SH-SY5Y (cell line): ENCODE measurements at regions not wholly inside any gene's neighbourhood (a gene's known extent, or its start where the extent isn't known, plus 50 kb on each side); places are given as distances from the start of the nearest gene placed in this dataset.

Experiments
- GATA2 ChIP-seq: IDR thresholded peaks from 2 replicates; pipeline ENCODE4 v1.6.1; 2011; ENCODE audit warnings: mild to moderate bottlenecking, low read depth, low read length
- GATA3 ChIP-seq: IDR thresholded peaks from 2 replicates; pipeline ENCODE4 v1.6.1; 2011; ENCODE audit warnings: low read depth, mild to moderate bottlenecking, low read length, moderate library complexity

DNA sequence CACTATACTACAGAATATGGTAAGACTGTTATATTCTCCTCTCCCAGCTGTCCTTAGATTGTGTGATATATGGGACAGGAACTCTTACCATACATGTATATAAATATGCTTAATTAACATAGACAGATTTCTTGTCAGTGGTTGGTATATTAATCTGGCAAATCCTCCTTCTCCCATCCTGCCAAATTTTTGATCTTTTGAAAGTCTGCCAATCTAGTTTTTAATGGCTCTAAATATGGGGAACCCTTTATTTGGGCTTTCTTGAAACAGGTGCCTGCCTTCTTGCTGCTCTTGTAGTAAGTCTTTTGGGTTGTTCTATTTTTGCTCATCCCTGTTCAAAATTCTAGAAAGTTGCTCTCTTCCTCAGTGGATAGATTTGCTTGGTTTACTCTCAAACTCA is 63.5 kb downstream of the SPATA31D1 start:
- no peak for TF ChIP-seq GATA2
- no peak for TF ChIP-seq GATA3

DNA sequence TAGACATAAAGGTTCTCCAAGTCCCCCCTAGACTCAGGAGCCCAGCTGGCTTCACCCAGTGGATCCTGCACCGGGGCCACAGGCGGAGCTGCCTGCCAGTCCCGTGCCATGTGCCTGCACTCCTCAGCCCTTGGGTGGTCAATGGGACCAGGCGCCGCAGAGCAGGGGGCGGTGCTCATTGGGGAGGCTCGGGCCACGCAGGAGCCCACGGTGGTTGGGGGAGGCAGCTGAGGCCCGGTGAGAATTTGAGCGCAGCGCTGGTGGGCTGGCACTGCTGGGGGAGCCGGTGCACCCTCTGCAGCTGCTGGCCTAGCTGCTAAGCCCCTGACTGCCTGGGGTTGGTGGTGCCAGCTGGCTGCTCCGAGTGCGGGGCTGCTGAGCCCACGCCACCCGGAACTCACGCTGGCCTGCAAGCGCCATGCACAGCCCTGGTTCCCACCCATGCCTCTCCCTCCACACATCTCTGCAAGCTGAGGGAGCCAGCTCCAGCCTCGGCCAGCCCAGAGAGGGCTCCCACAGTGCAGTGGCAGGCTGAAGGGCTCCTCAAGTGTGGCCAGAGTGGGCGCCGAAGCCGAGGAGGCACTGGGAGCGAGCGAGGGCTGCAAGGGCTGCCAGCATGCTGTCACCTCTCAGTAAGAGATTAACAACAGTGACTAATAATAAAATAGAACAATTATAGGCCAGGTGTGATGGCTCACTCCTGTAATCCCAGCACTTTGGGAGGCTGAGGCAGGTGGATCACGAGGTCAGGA is 65.9 kb downstream of the SPATA31D1 start:
- no peak for TF ChIP-seq GATA2
- no peak for TF ChIP-seq GATA3

DNA sequence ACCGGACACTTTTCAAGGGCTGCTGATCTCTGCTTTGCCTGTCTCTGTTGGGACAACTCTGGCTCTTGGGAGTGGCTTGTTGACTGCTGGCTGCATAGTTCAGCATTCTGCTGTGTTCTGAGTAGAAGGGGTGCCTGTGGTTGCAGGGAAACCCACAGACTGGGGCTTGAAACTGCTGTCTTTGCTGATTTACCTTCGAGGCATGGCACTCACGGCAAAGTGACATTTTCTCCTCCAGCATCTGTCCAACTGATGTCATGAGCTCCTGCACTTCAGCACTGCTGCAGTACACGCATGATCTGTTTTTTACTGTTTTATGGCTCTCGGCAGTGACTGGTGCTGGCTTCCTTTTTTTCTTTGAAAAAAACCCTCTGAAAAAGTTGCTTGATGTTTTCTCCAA is 69.2 kb downstream of the SPATA31D1 start:
- TF ChIP-seq GATA3 (no peak), GATA2 (no peak)

DNA sequence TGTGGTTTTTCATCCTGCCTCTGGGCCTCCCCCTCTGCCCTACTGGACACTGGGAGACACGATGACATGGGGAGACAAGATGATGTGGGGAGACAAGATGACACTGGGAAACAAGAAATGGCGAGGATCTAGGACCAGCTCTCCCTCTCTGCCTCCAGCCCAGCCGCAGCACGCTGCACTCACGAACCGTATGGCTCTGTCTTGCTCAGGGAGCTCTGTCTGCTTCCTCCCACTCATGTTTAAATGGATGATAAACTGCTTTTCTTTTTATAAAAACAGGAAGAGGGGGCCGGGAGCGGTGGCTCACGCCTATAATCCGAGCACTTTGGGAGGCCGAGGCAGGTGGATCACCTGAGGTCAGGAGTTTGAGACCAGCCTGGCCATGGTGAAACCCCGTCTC is 73.7 kb downstream of the SPATA31D1 start:
- TF ChIP-seq GATA2 (no peak), GATA3 (no peak)

DNA sequence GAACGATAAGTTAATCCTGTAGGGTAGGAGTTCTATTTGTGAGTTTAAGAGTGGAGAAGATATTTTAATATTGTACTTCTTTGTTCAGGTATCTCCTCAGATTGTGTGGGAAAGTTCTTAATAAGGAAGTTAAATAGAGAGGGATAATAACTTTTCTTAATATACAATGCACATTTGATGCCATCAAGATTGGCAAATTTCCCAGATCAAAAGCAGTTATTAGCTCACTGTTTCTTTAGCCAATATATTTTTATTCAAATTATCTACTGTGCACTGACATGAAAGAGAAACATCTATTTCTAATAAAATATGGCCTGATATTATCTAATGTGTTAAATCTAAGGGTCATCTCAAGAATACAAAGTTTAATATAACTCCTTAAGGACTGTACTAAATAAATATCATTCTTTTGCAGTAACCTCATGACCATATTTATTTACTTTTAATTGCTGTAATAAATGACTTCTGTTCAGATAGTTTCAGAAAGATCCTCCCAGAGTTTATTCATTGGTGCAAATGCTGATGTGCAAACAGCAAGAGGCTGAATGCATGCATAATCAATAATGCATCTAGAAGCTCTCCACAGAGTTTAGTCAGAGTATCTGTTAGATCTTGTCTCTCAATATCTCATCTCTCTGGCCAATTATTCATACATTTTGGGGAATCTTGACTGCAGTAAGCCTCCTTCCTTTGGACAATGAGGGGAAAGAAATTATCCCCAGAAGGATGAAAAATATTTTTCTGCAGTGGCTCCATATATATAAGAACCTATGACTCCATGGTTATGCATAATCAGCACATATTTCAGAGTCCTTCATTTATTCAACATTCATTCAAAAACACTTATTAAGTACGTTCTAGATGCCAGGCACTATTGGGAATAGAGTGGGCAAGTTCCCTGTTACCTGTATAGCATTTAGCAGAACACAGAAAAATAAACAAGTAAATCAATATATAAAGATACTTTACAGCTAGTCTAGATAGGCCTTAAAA is 85.3 kb downstream of the SPATA31D1 start:
- TF ChIP-seq GATA2: no peak
- no peak for TF ChIP-seq GATA3

DNA sequence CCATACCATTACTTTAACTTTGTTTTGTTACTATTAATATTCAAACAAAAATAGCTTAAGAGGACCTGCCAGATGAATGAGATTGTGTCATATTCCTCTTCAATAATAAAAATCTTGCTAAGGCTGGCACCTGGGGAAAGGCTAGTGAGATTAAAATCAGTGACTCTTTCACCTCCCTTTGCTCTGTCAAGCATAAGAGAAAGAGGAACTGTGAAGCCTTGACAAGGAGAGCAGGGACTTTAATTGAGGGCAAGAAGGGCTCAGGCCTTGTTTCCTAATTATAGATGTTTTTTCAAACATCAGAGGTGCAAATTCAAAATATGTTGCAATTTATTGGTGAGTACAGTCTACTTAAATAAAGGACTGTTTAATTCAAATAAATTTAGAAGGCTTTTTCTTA is 91.7 kb downstream of the SPATA31D1 start:
- no peak for TF ChIP-seq GATA3
- TF ChIP-seq GATA2: no peak

DNA sequence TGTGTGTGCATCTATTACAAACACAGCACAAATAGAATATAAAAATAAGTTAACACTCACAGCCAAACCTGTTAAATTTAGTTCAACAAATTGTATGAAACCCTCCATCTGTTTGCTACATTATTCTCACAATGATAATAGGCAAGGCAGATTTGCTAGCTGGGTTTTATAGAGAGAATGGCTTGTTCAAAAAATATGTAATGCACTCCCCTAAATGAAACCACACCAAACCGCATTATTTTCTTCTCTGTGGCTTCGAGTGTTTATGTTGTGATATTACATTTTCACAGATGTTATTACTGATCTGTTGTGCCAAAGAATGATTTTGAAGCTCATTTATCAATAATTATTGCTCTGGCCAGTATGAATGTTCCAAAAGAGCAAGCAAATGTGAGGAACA is 92.9 kb downstream of the SPATA31D1 start:
- TF ChIP-seq GATA2 (no peak), GATA3 (no peak)

DNA sequence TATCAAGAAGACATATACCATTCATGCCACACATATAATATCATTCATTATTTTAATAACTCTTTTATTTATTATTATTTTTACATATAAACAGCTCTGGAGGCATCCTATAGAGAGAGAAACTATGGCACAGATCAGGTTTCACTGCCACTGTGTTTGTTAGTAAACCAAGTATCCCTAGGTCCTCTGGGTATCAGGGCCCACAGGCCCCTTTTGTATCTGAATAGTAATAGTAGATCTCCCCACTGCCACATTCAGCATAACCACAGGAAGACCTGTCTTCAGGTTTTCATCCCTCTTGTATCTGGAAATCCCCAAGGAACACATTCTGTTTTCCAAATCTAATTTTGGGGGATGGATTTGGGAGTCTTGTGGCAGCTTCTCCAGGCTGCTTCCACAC is 94.0 kb downstream of the SPATA31D1 start:
- TF ChIP-seq GATA3: no peak
- no peak for TF ChIP-seq GATA2

DNA sequence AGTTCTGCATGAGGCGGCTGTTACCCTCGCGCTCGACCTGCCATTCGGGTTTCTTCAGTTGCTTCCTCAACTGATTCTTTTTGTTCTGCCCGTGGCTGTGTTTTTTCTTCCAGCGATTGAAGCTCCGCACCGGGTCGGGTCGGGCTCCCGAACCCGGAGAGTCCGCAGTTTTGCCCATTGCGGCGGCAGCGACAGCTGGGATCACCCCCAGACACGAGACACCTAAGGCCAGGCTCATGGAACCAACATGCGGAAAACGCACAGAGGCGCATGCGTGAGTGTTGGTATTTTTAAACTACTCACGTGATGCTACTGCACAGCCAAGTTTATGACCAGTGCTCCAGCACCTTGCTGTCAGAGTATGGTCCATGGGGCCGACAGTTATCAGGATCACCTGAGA is 100.0 kb downstream of the SPATA31D1 start:
- TF ChIP-seq GATA3 (no peak), GATA2 (no peak)

DNA sequence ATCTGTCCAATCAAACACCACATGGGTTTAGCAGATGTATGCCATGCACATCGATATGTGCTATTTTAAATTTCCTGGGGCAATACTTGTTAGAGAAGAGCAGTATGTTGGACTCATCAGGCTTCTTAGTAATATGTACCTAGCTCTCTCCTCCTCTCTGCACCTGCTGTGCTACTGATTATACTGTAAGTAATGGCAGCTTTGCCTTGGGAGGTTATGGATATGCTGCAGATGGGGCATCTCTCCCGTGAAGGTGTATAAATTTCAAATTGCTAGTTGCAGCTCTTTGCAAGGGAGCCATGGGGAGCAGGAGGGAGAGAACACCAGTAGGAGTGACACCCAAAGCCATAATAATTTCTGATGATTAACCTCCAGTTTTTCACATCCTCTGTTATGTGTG is 101.5 kb downstream of the SPATA31D1 start:
- TF ChIP-seq GATA2: no peak
- TF ChIP-seq GATA3: no peak

DNA sequence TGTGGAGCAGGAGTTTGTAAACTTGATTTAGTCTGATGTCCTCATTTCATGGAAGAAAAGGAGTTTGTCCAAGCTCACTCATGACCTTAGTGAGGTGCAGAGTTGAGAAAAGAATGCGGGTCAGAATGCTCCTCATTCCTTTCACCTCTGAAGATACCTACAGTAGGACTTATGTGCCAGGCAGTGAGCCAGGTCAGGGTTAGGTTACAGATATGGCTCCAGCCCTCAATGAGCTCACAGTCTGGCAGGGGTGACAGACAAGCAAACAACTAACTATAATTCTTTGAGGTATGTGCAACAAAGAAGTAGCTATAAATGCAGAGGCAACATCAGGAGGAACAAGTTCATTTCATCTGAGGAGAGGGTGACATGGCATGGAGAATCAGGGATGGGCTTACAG is 102.5 kb downstream of the SPATA31D1 start:
- TF ChIP-seq GATA3 (no peak), GATA2 (no peak)

DNA sequence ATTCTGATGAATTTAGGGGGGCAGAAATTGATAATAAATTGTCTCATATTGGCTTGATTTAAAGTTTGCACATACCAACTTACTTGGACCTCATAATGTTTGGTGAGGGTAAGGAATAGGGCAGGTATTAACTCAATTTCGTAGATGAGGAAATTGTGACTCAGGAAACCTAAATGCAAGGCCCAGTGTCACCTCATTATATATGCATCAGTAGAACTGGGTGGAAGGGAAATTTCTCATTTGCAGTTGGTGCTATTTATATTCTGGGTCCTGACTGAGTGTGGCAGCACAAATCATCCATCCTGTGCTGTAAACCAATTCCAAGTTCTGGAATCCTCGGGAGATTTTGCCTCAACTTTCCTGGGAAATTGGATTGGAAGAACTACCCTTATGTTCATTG is 103.0 kb downstream of the SPATA31D1 start:
- no peak for TF ChIP-seq GATA2
- no peak for TF ChIP-seq GATA3

DNA sequence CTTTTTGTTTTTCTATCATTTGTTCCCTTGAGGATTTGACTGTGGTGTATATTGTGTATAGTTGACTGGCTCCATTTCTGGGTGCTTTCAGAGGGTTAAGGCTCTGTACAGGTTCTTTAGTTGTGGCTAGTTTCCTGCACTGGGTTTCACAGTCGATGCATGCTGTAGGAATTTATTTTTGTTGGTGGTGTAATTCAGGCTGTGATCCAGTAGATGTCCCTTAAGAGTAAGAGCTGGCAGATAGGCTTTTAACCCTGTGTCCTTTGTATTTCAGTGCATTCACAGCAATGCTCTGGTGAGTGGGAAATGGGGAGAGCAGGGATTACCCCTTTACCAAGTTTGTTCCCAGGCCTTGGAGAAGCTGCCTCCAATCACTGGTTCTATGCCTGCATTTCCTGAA is 112.9 kb downstream of the SPATA31D1 start:
- no peak for TF ChIP-seq GATA2
- TF ChIP-seq GATA3: no peak

DNA sequence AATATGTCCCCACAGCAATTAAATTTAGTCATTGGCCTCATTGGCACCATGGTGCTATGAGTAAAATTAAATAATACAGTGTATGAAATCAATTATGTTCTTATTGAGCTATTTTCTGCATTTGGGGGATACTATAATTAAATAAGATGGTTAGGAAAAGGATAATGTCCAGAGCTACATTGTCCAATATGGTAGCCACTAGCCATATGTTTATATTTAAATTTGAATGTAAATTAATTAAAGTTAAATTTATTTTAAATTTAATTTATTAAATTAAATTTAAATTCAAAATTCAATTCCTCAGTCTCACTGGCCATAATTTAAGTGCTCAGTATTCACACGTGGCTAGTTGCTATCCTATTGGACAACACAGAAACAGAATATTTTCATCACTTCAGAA is 115.7 kb downstream of the SPATA31D1 start:
- no peak for TF ChIP-seq GATA2

DNA sequence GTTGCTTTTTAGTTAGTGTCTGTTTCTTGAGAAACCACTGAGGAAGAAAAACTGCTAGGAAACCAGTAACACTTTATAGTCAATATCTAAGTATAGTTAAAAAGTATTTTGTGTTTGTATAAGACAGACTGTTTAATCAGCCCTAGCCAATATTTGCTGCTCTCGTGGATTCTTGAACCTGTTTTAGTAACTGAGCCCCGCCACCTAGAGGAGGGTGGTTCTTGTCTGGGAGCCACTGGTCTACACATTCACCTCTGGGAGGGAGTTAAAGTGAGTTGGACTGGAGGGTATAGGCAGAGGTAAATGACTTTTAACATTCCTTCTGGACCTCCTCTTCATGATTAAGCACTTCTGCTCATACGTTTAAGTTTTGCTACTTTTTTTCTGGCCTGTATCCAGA is 117.2 kb downstream of the SPATA31D1 start:
- no peak for TF ChIP-seq GATA3
- TF ChIP-seq GATA2: no peak
